ENCODE measurements at regions not wholly inside any gene's neighbourhood (a gene's known extent, or its start where the extent isn't known, plus 50 kb on each side); places are given as distances from the start of the nearest gene placed in this dataset.

GRCh38 chr4:12873351-12873750, 610.8 kb downstream of the RAB28 start:
- H3K36me3 Mint-ChIP-seq (ENCODE audit: low read depth) = no peaks in the 10 kb centered on the region
- DNase-seq = no peak
- H3K27me3 Mint-ChIP-seq (ENCODE audit: insufficient read depth) = no peaks in the 10 kb centered on the region; the same call in 1 of the 2 replicates
- H3K4me1 Mint-ChIP-seq (ENCODE audit: low read depth) = no peaks in the 10 kb centered on the region
- TF ChIP-seq CTCF (IDR thresholded peaks at IDR 0.05) = no peak
- no peak overlapping the region for H3K27ac Mint-ChIP-seq
- peaks cover 18% of the 10 kb centered on the region for H3K9me3 Mint-ChIP-seq
- H3K4me3 Mint-ChIP-seq = no peak overlapping the region

- no peaks in the 10 kb centered on the region for H3K4me1 Mint-ChIP-seq (ENCODE audit: low read depth)
- H3K36me3 Mint-ChIP-seq (ENCODE audit: low read depth) = no peaks in the 10 kb centered on the region
- no peak overlapping the region for H3K27ac Mint-ChIP-seq
- H3K27me3 Mint-ChIP-seq (ENCODE audit: insufficient read depth) = no peaks in the 10 kb centered on the region
- no peak for TF ChIP-seq CTCF (IDR thresholded peaks at IDR 0.05)
- no peak overlapping the region for H3K4me3 Mint-ChIP-seq
- DNase-seq = no peak
- H3K9me3 Mint-ChIP-seq = no peaks in the 10 kb centered on the region
Measured at GRCh38 chr4:12861422-12861821, 622.7 kb downstream of the RAB28 start.

- Mint-ChIP-seq H3K27ac (no peak overlapping the region), H3K4me1 (ENCODE audit: low read depth) (peaks cover 6% of the 10 kb centered on the region; the same call in 1 of the 2 replicates), H3K36me3 (ENCODE audit: low read depth) (no peaks in the 10 kb centered on the region), H3K9me3 (no peaks in the 10 kb centered on the region), H3K4me3 (no peak overlapping the region), H3K27me3 (ENCODE audit: insufficient read depth) (no peaks in the 10 kb centered on the region)
- peak; percentile 79 for TF ChIP-seq CTCF (IDR thresholded peaks at IDR 0.05)
- peak; percentile 29 for DNase-seq
Measured at GRCh38 chr4:12852338-12853307, 631.5 kb downstream of the RAB28 start.

GRCh38 chr4:12846368-12846767, 637.8 kb downstream of the RAB28 start:
- Mint-ChIP-seq H3K36me3 (ENCODE audit: low read depth) (no peaks in the 10 kb centered on the region), H3K4me1 (ENCODE audit: low read depth) (no peaks in the 10 kb centered on the region), H3K9me3 (no peaks in the 10 kb centered on the region; the same call in 1 of the 2 replicates), H3K4me3 (no peak overlapping the region), H3K27me3 (ENCODE audit: insufficient read depth) (no peaks in the 10 kb centered on the region), H3K27ac (no peak overlapping the region)
- no peak for DNase-seq
- no peak for TF ChIP-seq CTCF (IDR thresholded peaks at IDR 0.05)

- TF ChIP-seq CTCF (IDR thresholded peaks at IDR 0.05) = no peak
- no peak overlapping the region for H3K4me3 Mint-ChIP-seq
- H3K9me3 Mint-ChIP-seq = no peaks in the 10 kb centered on the region; the same call in none of the 2 replicates
- H3K4me1 Mint-ChIP-seq (ENCODE audit: low read depth) = no peaks in the 10 kb centered on the region
- H3K27ac Mint-ChIP-seq = no peak overlapping the region
- no peaks in the 10 kb centered on the region for H3K27me3 Mint-ChIP-seq (ENCODE audit: insufficient read depth)
- no peaks in the 10 kb centered on the region for H3K36me3 Mint-ChIP-seq (ENCODE audit: low read depth)
- DNase-seq = no peak
Measured at GRCh38 chr4:12844141-12844540, 640.0 kb downstream of the RAB28 start.
